ENCODE measurements at regions not wholly inside any gene's neighbourhood (a gene's known extent, or its start where the extent isn't known, plus 50 kb on each side); places are given as distances from the start of the nearest gene placed in this dataset.
"Not testable (repeated sequence)": the region's sequence is repeated elsewhere in the genome, so short reads cannot be mapped to it uniquely, and the experiment has no call there.

- DNase-seq = no peak
Measured at GRCh38 chr21:33121715-33122475, 52.0 kb downstream of the OLIG1 start.

- no peak for DNase-seq
Measured at GRCh38 chr21:33122507-33122906, 52.6 kb downstream of the OLIG1 start.

- DNase-seq = no peak
Measured at GRCh38 chr21:33123374-33124123, 53.6 kb downstream of the OLIG1 start.

GRCh38 chr21:33124889-33125288 is 54.9 kb downstream of the OLIG1 start:
- DNase-seq = no peak

DNA sequence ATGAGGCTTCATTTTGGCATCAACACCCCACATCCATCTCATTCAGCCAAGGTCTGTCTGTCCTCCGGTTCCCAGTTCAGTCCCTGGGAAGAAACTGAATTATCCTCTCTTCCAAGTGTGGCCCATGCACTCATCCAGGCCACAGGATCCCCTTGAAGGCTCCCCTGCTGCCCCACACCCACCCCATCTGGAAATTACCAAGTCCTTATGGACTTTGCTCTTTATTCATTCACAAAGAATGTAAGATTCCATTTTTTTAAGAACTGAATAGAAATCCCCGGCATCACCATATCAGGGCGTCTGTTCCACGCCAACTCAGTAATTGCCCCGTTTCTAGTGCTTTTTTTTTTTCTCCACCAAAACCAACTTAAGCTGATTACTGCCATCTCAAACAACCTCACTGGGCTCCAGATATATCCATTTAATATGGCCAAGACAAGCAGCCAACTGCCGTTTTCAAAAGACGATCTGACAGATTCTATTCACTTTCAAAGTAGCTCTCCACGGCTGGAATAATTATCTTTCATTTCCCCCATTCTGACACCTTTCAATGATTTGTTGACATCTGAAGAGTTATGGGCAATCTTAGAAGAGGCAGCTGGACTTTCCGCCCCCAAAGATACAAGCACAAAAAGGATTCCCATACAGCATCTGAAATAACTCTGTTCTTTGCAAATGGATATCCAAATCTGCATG is 55.9 kb downstream of the OLIG1 start:
- DNase-seq = no peak

DNA sequence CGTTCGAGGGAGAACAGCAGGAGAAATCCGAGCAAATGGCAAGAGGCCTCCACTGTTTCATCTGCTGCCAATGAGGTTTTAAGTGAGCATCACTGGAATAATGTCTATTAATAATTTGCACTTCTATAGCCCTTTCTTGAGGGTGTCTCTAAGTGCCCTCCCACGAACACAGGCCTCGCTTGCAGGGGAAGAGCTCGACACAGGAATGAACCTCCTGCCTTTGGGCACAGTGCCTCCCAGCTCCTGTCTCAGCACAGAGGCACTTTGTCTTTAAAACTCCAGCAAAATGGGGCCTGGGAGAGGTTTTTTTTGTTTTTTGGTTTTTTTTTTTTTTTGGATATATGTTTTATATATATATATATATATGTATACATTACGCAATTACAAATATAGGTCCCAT is 56.6 kb downstream of the OLIG1 start:
- DNase-seq = no peak

DNA sequence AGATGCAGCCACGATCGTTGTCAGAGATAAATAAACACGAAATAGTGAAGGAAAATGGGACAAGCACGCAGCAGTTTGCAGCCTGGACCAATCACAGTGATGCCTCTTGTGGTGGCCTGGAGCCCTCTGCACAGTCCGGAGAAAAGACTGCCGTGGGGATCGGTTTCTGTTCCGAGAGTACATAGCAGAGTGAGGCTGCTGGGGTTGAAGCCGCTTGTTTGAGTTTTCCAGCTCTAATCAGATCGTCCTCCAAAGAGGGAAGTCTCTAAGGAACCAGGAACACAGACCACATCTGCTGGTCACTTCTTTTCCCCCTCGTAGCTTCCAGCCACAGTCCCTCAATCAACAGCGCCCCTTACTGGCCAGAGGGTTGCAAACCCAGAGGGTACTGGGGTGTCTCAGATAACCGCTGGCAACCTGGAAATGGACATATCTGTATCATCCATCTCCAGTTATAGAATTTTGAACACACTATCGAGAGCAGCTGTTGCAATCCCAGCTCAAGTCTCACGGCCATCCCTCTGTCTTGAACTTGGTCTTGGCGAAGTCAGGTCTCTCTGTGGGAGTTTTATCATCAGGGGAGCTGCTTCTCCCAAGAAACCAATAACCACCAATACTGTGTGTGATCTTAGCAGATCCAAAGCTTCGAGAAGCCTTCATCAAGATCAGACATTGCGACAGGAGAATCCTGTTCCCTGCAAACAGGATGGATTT is 57.4 kb downstream of the OLIG1 start:
- peak; percentile 24 for DNase-seq

GRCh38 chr21:33127868-33128242 is 57.9 kb downstream of the OLIG1 start:
- no peak for DNase-seq

DNA sequence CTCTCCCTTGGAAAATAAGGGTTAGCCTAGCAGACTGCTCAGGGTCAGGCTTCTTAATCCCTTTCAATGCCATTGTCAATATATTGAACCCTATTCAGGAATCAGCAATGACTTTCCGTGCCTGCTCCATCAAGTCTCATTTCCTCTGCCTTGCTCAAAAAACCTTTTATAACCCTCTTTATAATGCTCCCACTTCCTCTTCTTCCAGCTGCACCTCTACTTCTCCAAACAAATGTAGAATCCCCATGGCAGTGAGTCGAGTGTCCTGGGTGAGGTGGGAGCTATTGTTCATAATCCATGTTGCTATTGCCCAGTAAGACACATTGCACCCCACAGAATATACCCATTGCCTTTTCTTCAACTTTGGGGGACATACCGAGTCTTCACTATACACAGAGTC is 58.6 kb downstream of the OLIG1 start:
- no peak for DNase-seq

- DNase-seq = no peak
Measured at GRCh38 chr21:33132054-33132453, 62.1 kb downstream of the OLIG1 start.

- DNase-seq = no peak
Measured at GRCh38 chr21:33133892-33134291, 64.0 kb downstream of the OLIG1 start.

- DNase-seq = no peak
Measured at GRCh38 chr21:33135925-33136324, 66.0 kb downstream of the OLIG1 start.

GRCh38 chr21:33136847-33137502 is 67.0 kb downstream of the OLIG1 start:
- DNase-seq = no peak

GRCh38 chr21:33139084-33139483 is 69.1 kb downstream of the OLIG1 start:
- no peak for DNase-seq

DNA sequence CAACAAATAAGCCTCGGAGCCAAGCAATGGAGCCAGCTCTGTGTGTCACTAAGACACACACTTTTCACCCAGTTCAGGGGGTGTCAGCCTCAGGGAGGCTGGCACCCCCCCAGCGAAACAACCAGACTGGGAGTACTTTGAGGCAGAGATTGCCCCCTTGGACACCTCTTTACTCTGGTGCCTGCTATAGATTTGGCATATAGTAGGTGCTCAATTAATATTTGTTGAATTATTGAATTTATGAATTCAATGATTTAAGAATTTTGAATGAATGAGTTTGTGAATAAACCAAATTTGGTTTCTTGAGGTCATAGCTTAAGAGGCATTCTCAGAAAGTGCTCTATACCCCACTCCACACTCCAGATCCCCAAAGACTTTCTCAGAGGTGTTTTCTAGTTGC is 70.3 kb downstream of the OLIG1 start:
- DNase-seq = no peak

GRCh38 chr21:33146467-33146866 is 76.5 kb downstream of the OLIG1 start:
- no peak for DNase-seq

GRCh38 chr21:33149181-33149580 is 79.2 kb downstream of the OLIG1 start:
- no peak for DNase-seq

DNA sequence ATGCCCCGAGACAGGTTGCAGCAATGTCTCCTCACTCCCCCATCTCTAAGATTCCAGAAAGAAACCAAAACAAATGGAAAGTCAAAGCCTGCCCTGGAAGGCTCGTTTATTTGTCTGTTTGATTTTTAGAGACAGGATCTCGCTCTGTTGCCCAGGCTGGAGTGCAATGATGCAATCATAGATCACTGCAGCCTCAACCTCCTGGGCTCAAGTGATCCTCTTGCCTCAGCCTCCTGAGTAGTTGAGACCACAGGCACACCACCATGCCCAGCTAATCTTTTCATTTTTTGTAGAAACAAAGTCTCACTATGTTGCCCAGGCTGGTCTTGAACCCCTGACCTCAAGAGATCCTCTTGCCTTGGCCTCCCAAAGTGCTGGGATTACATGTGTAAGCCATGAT is 78.8 kb upstream of the IFNAR2 start:
- DNase-seq = not testable (repeated sequence)

GRCh38 chr21:33151941-33152731 is 77.6 kb upstream of the IFNAR2 start:
- DNase-seq = no peak

- no peak for DNase-seq
Measured at GRCh38 chr21:33152732-33153130, 77.0 kb upstream of the IFNAR2 start.

- DNase-seq = no peak
Measured at GRCh38 chr21:33155005-33155404, 74.7 kb upstream of the IFNAR2 start.

DNA sequence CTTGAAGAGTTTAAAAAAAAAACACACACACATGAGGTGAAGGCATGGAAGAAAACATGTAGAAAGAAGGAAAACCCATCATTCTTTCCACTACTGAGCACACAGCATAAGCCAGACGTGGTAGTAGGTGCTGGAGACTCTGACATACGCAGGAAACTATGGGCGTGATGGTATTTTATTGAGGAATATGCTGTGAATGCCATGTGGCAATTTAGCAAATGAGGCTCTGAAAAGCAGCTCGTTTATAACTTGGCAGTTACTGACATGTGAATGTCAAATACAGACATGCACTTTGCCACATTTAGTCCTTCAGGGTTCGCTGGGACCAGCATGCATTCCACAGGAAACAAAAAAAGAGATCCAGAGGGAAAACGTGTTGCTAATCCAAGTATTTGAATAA is 74.3 kb upstream of the IFNAR2 start:
- no peak for DNase-seq
